NCI-H146 treated with DMSO at 0.1 percent for 48 hours (cell line): ENCODE measurements at regions not wholly inside any gene's neighbourhood (a gene's known extent, or its start where the extent isn't known, plus 50 kb on each side); places are given as distances from the start of the nearest gene placed in this dataset.

ENCODE experiments used
- DNase-seq: peaks from one replicate; lab custom pipeline; 2025; ENCODE audit not compliant: unreplicated experiment; lab: John Stamatoyannopoulos, UW

GRCh38 chr9:108526518-108526917 lies 329.3 kb downstream of the ACTL7B start:
- no peak for DNase-seq

- DNase-seq = no peak
Measured at GRCh38 chr9:108525186-108525585, 330.6 kb downstream of the ACTL7B start.

- DNase-seq = no peak
Measured at GRCh38 chr9:108521063-108521590, 334.7 kb downstream of the ACTL7B start.

GRCh38 chr9:108519437-108519836 lies 336.3 kb downstream of the ACTL7B start:
- no peak for DNase-seq

GRCh38 chr9:108517651-108518365 lies 338.0 kb downstream of the ACTL7B start:
- no peak for DNase-seq

GRCh38 chr9:108516391-108516790 lies 339.4 kb downstream of the ACTL7B start:
- DNase-seq = no peak

GRCh38 chr9:108515856-108516255 lies 339.9 kb downstream of the ACTL7B start:
- no peak for DNase-seq

GRCh38 chr9:108512426-108513173 lies 343.2 kb downstream of the ACTL7B start:
- no peak for DNase-seq

GRCh38 chr9:108511307-108511706 lies 344.5 kb downstream of the ACTL7B start:
- no peak for DNase-seq

GRCh38 chr9:108496846-108497245 lies 358.9 kb downstream of the ACTL7B start:
- no peak for DNase-seq

GRCh38 chr9:108489567-108489966 lies 366.2 kb downstream of the ACTL7B start:
- no peak for DNase-seq

GRCh38 chr9:108486831-108487230 lies 369.0 kb downstream of the ACTL7B start:
- no peak for DNase-seq

- no peak for DNase-seq
Measured at GRCh38 chr9:108484468-108484867, 371.3 kb downstream of the ACTL7B start.

- DNase-seq = no peak
Measured at GRCh38 chr9:108483676-108484075, 372.1 kb downstream of the ACTL7B start.

GRCh38 chr9:108479989-108480652 lies 375.7 kb downstream of the ACTL7B start:
- DNase-seq = no peak

- no peak for DNase-seq
Measured at GRCh38 chr9:108478431-108479332, 377.1 kb downstream of the ACTL7B start.

GRCh38 chr9:108477529-108478006 lies 378.2 kb downstream of the ACTL7B start:
- no peak for DNase-seq

GRCh38 chr9:108476574-108476973 lies 379.2 kb downstream of the ACTL7B start:
- DNase-seq = no peak

- DNase-seq = no peak
Measured at GRCh38 chr9:108475813-108476212, 380.0 kb downstream of the ACTL7B start.

GRCh38 chr9:108474356-108474755 lies 381.4 kb downstream of the ACTL7B start:
- no peak for DNase-seq
